Neural cell (in vitro differentiated cells): ENCODE measurements at regions not wholly inside any gene's neighbourhood (a gene's known extent, or its start where the extent isn't known, plus 50 kb on each side); places are given as distances from the start of the nearest gene placed in this dataset.

ENCODE experiments used
- H2AFZ ChIP-seq: fragments of 200-600, 300-800 bp; sonication (generic), shearing (Covaris generic); 2 replicates; pipeline ENCODE4 v1.6.0; 2014; ENCODE audit warnings: low read depth, mild to moderate bottlenecking, antibody characterized with exemption, low read length, moderate library complexity
- H3F3A ChIP-seq: fragments of 200-600 bp; shearing (Covaris generic); 2 replicates; pipeline ENCODE4 v1.6.1; 2016; ENCODE audit warnings: mild to moderate bottlenecking, moderate library complexity, mixed read lengths, antibody characterized with exemption, low read length; ENCODE audit not compliant: insufficient read depth, poor library complexity, severe bottlenecking
- H3K27ac ChIP-seq: fragments of 200-600, 300-800 bp; sonication (generic), shearing (Covaris generic); 2 replicates; pipeline ENCODE4 v1.5.1; 2014; ENCODE audit warnings: mild to moderate bottlenecking, low read length, moderate library complexity
- H3K27me3 ChIP-seq: fragments of 300-800, 200-600 bp; sonication (generic), shearing (Covaris generic); 2 replicates; pipeline ENCODE4 v1.6.0; 2014; ENCODE audit warnings: mild to moderate bottlenecking, low read depth, low read length, moderate library complexity; ENCODE audit not compliant: insufficient read depth
- H3K36me3 ChIP-seq: fragments of 300-800, 200-600 bp; sonication (generic), shearing (Covaris generic); 2 replicates; pipeline ENCODE4 v1.5.1; 2014; ENCODE audit warnings: mild to moderate bottlenecking, antibody characterized with exemption, low read length, moderate library complexity; ENCODE audit not compliant: insufficient read depth
- H3K4me2 ChIP-seq: fragments of 300-800, 200-600 bp; sonication (generic), shearing (Covaris generic); 2 replicates; pipeline ENCODE4 v1.6.0; 2014; ENCODE audit warnings: mild to moderate bottlenecking, low read length
- H3K4me3 ChIP-seq: fragments of 300-800, 200-600 bp; sonication (generic), shearing (Covaris generic); 2 replicates; pipeline ENCODE4 v1.5.1; 2014; ENCODE audit warnings: mild to moderate bottlenecking, low read length, moderate library complexity
- H3K79me2 ChIP-seq: fragments of 200-600 bp; shearing (Covaris generic); replicated peaks from 2 replicates; pipeline ENCODE4 v1.6.0; 2014; ENCODE audit warnings: mild to moderate bottlenecking, low read length, moderate library complexity; ENCODE audit not compliant: insufficient read depth
- H3K9ac ChIP-seq: fragments of 300-800, 200-600 bp; sonication (generic), shearing (Covaris generic); 2 replicates; pipeline ENCODE4 v1.6.1; 2016; ENCODE audit warnings: mild to moderate bottlenecking, low read length, mixed read lengths
- H3K9me2 ChIP-seq: fragments of 200-600 bp; shearing (Covaris generic); 2 replicates; pipeline ENCODE4 v1.6.1; 2016; ENCODE audit warnings: mild to moderate bottlenecking, low read length, mixed read lengths; ENCODE audit not compliant: insufficient read depth
- H3K9me3 ChIP-seq: fragments of 200-600, 300-800 bp; sonication (generic), shearing (Covaris generic); 2 replicates; pipeline ENCODE4 v1.6.1; 2016; ENCODE audit warnings: mild to moderate bottlenecking, mixed run types, low read length, moderate library complexity, mixed read lengths
- H4K20me1 ChIP-seq: fragments of 200-600 bp; shearing (Covaris generic); 2 replicates; pipeline ENCODE4 v1.6.1; 2016; ENCODE audit warnings: mild to moderate bottlenecking, mixed run types; ENCODE audit not compliant: insufficient read depth
- EP300 ChIP-seq: fragments of 450-650 bp; conservative IDR thresholded peaks from 2 replicates; pipeline ENCODE4 v1.6.1; 2014; ENCODE audit warnings: antibody characterized with exemption, mild to moderate bottlenecking, moderate library complexity; ENCODE audit not compliant: poor library complexity, severe bottlenecking
- EZH2 ChIP-seq: fragments of 200-600, 300-800 bp; shearing (Covaris generic), sonication (generic); IDR thresholded peaks from 2 replicates; pipeline ENCODE4 v1.6.1; 2014; ENCODE audit warnings: antibody characterized with exemption, low read length, borderline replicate concordance, mild to moderate bottlenecking; ENCODE audit not compliant: insufficient read depth, poor library complexity, severe bottlenecking
- MXI1 ChIP-seq: fragments of 450-650 bp; conservative IDR thresholded peaks from 2 replicates; pipeline ENCODE4 v1.6.1; 2014; ENCODE audit warnings: antibody characterized with exemption, mild to moderate bottlenecking; ENCODE audit not compliant: poor library complexity, severe bottlenecking
- POLR2AphosphoS5 ChIP-seq: IDR thresholded peaks from 2 replicates; pipeline ENCODE4 v1.6.1; 2012
- RAD21 ChIP-seq: fragments of 450-650 bp; conservative IDR thresholded peaks from 2 replicates; pipeline ENCODE4 v1.6.1; 2014; ENCODE audit warnings: antibody characterized with exemption, mild to moderate bottlenecking, moderate library complexity
- SMC3 ChIP-seq: fragments of 450-650 bp; conservative IDR thresholded peaks from 2 replicates; pipeline ENCODE4 v1.6.1; 2014; ENCODE audit warnings: antibody characterized with exemption, mild to moderate bottlenecking, moderate library complexity; ENCODE audit not compliant: poor library complexity
- TAF1 ChIP-seq: IDR thresholded peaks from 2 replicates; pipeline ENCODE4 v1.6.1; 2012; ENCODE audit warnings: low read depth
- TF ChIP-seq, protein P1 (sequence below): fragments of 450-650 bp; IDR thresholded peaks from 2 replicates; pipeline ENCODE4 v1.5.1; 2014; ENCODE audit warnings: antibody characterized with exemption, mild to moderate bottlenecking, moderate library complexity; ENCODE audit not compliant: poor library complexity, severe bottlenecking
- TF ChIP-seq, protein P2 (sequence below): IDR thresholded peaks from 2 replicates; pipeline ENCODE4 v1.6.1; 2012; ENCODE audit warnings: borderline replicate concordance

DNA sequence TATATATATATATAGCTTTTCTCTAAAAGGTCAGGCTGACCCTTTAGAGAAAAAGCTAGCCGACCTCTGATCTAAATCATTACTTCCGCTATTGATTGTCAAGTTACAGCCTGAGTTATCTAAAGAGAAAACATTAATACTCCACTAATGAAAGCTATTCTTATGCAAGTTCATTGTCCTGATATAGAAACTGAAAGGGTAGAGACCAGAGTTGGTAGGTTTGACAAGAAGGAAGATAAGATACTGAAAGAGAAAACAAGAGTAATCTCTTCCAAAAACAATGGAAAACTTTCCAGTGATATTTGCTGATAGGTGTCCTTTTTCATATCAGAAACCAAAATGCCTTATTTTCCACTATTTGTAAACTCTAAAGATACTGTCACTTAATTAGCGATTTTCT lies 62.8 kb upstream of the SLC39A10 start:
- H4K20me1 ChIP-seq: no peaks in the 10 kb centered on the region
- H3K9me2 ChIP-seq: no peaks in the 10 kb centered on the region
- H3K4me2 ChIP-seq: no peak overlapping the region
- H3K27me3 ChIP-seq: no peaks in the 10 kb centered on the region
- no peaks in the 10 kb centered on the region for H3F3A ChIP-seq
- no peak overlapping the region for H3K27ac ChIP-seq
- no peak overlapping the region for H3K4me3 ChIP-seq
- TF ChIP-seq, protein P1, sequence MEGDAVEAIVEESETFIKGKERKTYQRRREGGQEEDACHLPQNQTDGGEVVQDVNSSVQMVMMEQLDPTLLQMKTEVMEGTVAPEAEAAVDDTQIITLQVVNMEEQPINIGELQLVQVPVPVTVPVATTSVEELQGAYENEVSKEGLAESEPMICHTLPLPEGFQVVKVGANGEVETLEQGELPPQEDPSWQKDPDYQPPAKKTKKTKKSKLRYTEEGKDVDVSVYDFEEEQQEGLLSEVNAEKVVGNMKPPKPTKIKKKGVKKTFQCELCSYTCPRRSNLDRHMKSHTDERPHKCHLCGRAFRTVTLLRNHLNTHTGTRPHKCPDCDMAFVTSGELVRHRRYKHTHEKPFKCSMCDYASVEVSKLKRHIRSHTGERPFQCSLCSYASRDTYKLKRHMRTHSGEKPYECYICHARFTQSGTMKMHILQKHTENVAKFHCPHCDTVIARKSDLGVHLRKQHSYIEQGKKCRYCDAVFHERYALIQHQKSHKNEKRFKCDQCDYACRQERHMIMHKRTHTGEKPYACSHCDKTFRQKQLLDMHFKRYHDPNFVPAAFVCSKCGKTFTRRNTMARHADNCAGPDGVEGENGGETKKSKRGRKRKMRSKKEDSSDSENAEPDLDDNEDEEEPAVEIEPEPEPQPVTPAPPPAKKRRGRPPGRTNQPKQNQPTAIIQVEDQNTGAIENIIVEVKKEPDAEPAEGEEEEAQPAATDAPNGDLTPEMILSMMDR: no peak
- TF ChIP-seq EP300 (no peak), RAD21 (no peak), POLR2AphosphoS5 (no peak), SMC3 (no peak), TAF1 (no peak), MXI1 (no peak), EZH2 (no peak)
- TF ChIP-seq, protein P2, sequence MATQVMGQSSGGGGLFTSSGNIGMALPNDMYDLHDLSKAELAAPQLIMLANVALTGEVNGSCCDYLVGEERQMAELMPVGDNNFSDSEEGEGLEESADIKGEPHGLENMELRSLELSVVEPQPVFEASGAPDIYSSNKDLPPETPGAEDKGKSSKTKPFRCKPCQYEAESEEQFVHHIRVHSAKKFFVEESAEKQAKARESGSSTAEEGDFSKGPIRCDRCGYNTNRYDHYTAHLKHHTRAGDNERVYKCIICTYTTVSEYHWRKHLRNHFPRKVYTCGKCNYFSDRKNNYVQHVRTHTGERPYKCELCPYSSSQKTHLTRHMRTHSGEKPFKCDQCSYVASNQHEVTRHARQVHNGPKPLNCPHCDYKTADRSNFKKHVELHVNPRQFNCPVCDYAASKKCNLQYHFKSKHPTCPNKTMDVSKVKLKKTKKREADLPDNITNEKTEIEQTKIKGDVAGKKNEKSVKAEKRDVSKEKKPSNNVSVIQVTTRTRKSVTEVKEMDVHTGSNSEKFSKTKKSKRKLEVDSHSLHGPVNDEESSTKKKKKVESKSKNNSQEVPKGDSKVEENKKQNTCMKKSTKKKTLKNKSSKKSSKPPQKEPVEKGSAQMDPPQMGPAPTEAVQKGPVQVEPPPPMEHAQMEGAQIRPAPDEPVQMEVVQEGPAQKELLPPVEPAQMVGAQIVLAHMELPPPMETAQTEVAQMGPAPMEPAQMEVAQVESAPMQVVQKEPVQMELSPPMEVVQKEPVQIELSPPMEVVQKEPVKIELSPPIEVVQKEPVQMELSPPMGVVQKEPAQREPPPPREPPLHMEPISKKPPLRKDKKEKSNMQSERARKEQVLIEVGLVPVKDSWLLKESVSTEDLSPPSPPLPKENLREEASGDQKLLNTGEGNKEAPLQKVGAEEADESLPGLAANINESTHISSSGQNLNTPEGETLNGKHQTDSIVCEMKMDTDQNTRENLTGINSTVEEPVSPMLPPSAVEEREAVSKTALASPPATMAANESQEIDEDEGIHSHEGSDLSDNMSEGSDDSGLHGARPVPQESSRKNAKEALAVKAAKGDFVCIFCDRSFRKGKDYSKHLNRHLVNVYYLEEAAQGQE: no peak
- no peak overlapping the region for H3K9ac ChIP-seq
- no peaks in the 10 kb centered on the region for H3K9me3 ChIP-seq
- no peak overlapping the region for H2AFZ ChIP-seq
- no peaks in the 10 kb centered on the region for H3K36me3 ChIP-seq
- H3K79me2 ChIP-seq: no peaks in the 10 kb centered on the region

DNA sequence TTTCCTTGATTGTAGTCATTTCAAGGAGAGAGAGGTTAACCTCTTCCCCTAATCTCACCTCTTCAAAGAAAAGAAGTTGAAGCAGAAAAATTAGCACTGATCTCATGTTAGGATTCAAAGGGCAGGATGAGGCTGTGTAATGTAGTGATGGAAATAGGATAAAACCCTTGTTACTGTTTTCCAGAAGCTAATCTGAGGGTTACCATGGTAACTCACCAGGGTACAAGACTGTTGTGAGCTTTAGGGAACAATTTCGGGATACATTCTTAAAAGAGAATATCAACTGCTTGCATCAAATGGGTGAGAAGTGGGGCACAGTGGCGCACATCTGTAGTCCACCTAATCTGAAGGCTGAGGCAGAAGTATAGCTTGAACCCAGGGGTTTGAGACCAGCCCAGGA lies 64.9 kb upstream of the SLC39A10 start:
- no peaks in the 10 kb centered on the region for H3K79me2 ChIP-seq
- H4K20me1 ChIP-seq: no peaks in the 10 kb centered on the region
- no peak overlapping the region for H3K4me2 ChIP-seq
- H3K9ac ChIP-seq: no peak overlapping the region
- H3F3A ChIP-seq: no peaks in the 10 kb centered on the region
- TF ChIP-seq MXI1 (no peak), SMC3 (no peak), RAD21 (no peak)
- TF ChIP-seq, protein P1: no peak
- TF ChIP-seq, protein P2: no peak
- H3K27ac ChIP-seq: no peak overlapping the region
- H3K9me2 ChIP-seq: no peaks in the 10 kb centered on the region
- H3K9me3 ChIP-seq: no peaks in the 10 kb centered on the region
- no peaks in the 10 kb centered on the region for H3K36me3 ChIP-seq
- H3K27me3 ChIP-seq: no peaks in the 10 kb centered on the region
- no peak overlapping the region for H3K4me3 ChIP-seq
- H2AFZ ChIP-seq: no peak overlapping the region
